ENCODE measurements at regions not wholly inside any gene's neighbourhood (a gene's known extent, or its start where the extent isn't known, plus 50 kb on each side); places are given as distances from the start of the nearest gene placed in this dataset.

GRCh38 chr2:238706673-238707072 lies 141.2 kb upstream of the TWIST2 start:
- no peak for DNase-seq (ENCODE audit: low read depth in 1 of 2, low spot score in 1 of 2)

GRCh38 chr2:238709325-238710025 lies 138.4 kb upstream of the TWIST2 start:
- no peak for DNase-seq (ENCODE audit: low read depth in 1 of 2, low spot score in 1 of 2)
- TF ChIP-seq CEBPB (IDR thresholded peaks at IDR 0.05) (no peak), EHF (CRISPR knock-in tag; IDR thresholded peaks at IDR 0.05) (no peak), FOSL2 (IDR thresholded peaks at IDR 0.05) (no peak), FOSL2 (CRISPR knock-in tag; IDR thresholded peaks at IDR 0.05) (no peak), CBX2 (IDR thresholded peaks at IDR 0.05; ENCODE audit: borderline replicate concordance, low read depth) (no peak), FOXS1 (CRISPR knock-in tag; IDR thresholded peaks at IDR 0.05) (no peak), CBX8 (IDR thresholded peaks at IDR 0.05) (no peak), USF2 (IDR thresholded peaks at IDR 0.05) (no peak), ZC3H11A (IDR thresholded peaks at IDR 0.05) (no peak), RFX5 (IDR thresholded peaks at IDR 0.05) (no peak), RNF2 (IDR thresholded peaks at IDR 0.05; ENCODE audit: borderline replicate concordance, low read depth) (no peak), ELK1 (IDR thresholded peaks at IDR 0.05; ENCODE audit: low read depth, low read length) (no peak), PBX3 (IDR thresholded peaks at IDR 0.05) (no peak)
- Histone ChIP-seq H3K4me1 (no peaks in the 10 kb centered on the region), H3K4me3 (no peak overlapping the region), H3K4me2 (no peak overlapping the region), H3K9me3 (no peaks in the 10 kb centered on the region), H3K27ac (no peak overlapping the region)
- 60% methylated on average over 6 of the region's 6 CpGs for WGBS (ENCODE audit: missing lambda C conversion rate)
- POLR2A ChIA-PET = no interaction called here
- CTCF ChIA-PET = interaction anchor here (0.9 kb wide), 1 partner anchor 9 kb away, joined by 3 read pairs; no protein-coding TSS in a partner anchor
- FAIRE-seq = no peak
- ATAC-seq = no peak

More at GRCh38 chr2:238706673-238707072, 141.2 kb upstream of the TWIST2 start:
- ChIA-PET CTCF (interaction anchor here (2.2 kb wide), 1 partner anchor 79 kb away, joined by 9 read pairs; no protein-coding TSS in a partner anchor), POLR2A (no interaction called here)
- 85% methylated on average over 1 of the region's 1 CpG for WGBS (ENCODE audit: missing lambda C conversion rate)
- Histone ChIP-seq H3K4me1 (no peaks in the 10 kb centered on the region), H3K4me3 (no peak overlapping the region), H3K4me2 (no peak overlapping the region), H3K27ac (no peak overlapping the region), H3K9me3 (no peaks in the 10 kb centered on the region)
- FAIRE-seq (no peak), ATAC-seq (no peak)
- TF ChIP-seq POLR2AphosphoS2 (conservative IDR thresholded peaks at IDR 0.05; ENCODE audit: low read length) (no peak), E2F6 (IDR thresholded peaks at IDR 0.05; ENCODE audit: borderline replicate concordance, low read depth) (no peak), GATA3 (IDR thresholded peaks at IDR 0.05; ENCODE audit: borderline replicate concordance) (no peak), FOSB (CRISPR knock-in tag; IDR thresholded peaks at IDR 0.05) (no peak), HMGXB4 (CRISPR knock-in tag; IDR thresholded peaks at IDR 0.05; ENCODE audit: borderline replicate concordance) (no peak), HOXB13 (CRISPR knock-in tag; IDR thresholded peaks at IDR 0.05; ENCODE audit: low read depth) (no peak), HDAC2 (IDR thresholded peaks at IDR 0.05) (no peak), SREBF2 (IDR thresholded peaks at IDR 0.05) (no peak), FOSL2 (IDR thresholded peaks at IDR 0.05) (no peak), FOSL2 (CRISPR knock-in tag; IDR thresholded peaks at IDR 0.05) (no peak), ESRRA (IDR thresholded peaks at IDR 0.05; ENCODE audit: borderline replicate concordance, low read length) (no peak), BHLHE40 (IDR thresholded peaks at IDR 0.05; ENCODE audit: low read depth, low read length) (no peak), MAFK (IDR thresholded peaks at IDR 0.05; ENCODE audit: partially characterized antibody) (no peak), EP300 (IDR thresholded peaks at IDR 0.05) (no peak), PBX3 (IDR thresholded peaks at IDR 0.05) (no peak), HOXB5 (CRISPR knock-in tag; IDR thresholded peaks at IDR 0.05) (no peak), FOXS1 (CRISPR knock-in tag; IDR thresholded peaks at IDR 0.05) (no peak)

All from A549 (cell line).